ENCODE measurements at regions not wholly inside any gene's neighbourhood (a gene's known extent, or its start where the extent isn't known, plus 50 kb on each side); places are given as distances from the start of the nearest gene placed in this dataset.

DNA sequence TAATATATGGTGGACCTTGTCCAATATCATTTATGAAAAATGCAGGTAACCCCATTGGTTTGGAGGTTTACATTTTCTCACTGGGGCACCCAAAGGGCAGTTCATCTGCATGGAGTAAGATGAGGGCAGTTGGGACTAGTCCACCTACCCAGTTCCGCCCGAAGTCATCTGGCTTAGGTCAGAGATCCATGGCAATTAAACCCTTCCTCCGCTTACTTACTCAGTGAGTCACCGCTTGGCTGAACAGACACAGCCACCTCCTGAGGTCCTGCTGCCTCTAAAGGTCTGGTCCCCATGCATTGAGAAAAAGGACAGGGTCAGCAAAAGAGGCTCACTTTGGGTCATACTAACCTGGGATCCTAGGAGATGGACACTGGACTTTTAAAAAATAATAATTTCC is 102.9 kb upstream of the PRL start:
- no peaks in the 10 kb centered on the region for H3K4me1 ChIP-seq
- H3K4me3 ChIP-seq, result no peak overlapping the region
- TF ChIP-seq, protein P1, sequence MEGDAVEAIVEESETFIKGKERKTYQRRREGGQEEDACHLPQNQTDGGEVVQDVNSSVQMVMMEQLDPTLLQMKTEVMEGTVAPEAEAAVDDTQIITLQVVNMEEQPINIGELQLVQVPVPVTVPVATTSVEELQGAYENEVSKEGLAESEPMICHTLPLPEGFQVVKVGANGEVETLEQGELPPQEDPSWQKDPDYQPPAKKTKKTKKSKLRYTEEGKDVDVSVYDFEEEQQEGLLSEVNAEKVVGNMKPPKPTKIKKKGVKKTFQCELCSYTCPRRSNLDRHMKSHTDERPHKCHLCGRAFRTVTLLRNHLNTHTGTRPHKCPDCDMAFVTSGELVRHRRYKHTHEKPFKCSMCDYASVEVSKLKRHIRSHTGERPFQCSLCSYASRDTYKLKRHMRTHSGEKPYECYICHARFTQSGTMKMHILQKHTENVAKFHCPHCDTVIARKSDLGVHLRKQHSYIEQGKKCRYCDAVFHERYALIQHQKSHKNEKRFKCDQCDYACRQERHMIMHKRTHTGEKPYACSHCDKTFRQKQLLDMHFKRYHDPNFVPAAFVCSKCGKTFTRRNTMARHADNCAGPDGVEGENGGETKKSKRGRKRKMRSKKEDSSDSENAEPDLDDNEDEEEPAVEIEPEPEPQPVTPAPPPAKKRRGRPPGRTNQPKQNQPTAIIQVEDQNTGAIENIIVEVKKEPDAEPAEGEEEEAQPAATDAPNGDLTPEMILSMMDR (IDR thresholded peaks at IDR 0.05), result no peak
- TF ChIP-seq EP300 (IDR thresholded peaks at IDR 0.05) (no peak), POLR2A (IDR thresholded peaks at IDR 0.05) (no peak)
- WGBS, 2 donors, result 79 to 89% methylated on average over 4 of the region's 4 CpGs
- H3K36me3 ChIP-seq, result no peaks in the 10 kb centered on the region
- no peak for DNase-seq (ENCODE audit: low spot score in 2 of 2)
- H3K27me3 ChIP-seq, result no peaks in the 10 kb centered on the region
- no peak overlapping the region for H3K27ac ChIP-seq
- no peaks in the 10 kb centered on the region for H3K9me3 ChIP-seq

DNA sequence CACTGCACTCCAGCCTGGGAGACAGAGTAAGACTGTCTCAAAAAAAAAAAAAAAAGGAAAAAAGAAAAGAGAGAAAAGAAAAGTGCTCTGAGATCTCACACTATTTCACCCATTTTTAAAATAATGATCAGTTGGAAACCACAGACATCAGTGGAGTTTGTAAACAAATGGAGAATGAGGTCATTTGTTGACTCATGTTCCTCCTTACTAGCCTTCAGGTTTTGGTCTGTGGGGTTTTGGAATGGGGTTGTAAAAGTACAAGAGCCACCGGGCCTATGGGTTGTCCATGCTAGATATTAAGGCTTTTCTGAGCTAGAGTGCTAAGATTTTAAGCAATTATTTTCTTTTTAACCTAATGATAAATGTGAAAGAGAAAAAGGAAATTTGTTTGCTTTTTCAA is 104.4 kb upstream of the PRL start:
- 87 to 89% methylated on average over 1 of the region's 1 CpG for WGBS, 2 donors
- DNase-seq (ENCODE audit: low spot score in 2 of 2), result no peak
- no peaks in the 10 kb centered on the region for H3K27me3 ChIP-seq
- no peaks in the 10 kb centered on the region for H3K36me3 ChIP-seq
- no peaks in the 10 kb centered on the region for H3K4me1 ChIP-seq
- TF ChIP-seq POLR2A (IDR thresholded peaks at IDR 0.05), result no peak
- TF ChIP-seq EP300 (IDR thresholded peaks at IDR 0.05), result no peak
- TF ChIP-seq, protein P1 (IDR thresholded peaks at IDR 0.05), result no peak
- no peak overlapping the region for H3K4me3 ChIP-seq
- H3K27ac ChIP-seq, result no peak overlapping the region
- no peaks in the 10 kb centered on the region for H3K9me3 ChIP-seq

- Histone ChIP-seq H3K27ac (no peak overlapping the region), H3K27me3 (no peaks in the 10 kb centered on the region), H3K9me3 (no peaks in the 10 kb centered on the region), H3K36me3 (no peaks in the 10 kb centered on the region), H3K4me1 (no peaks in the 10 kb centered on the region), H3K4me3 (no peak overlapping the region)
- TF ChIP-seq POLR2A (IDR thresholded peaks at IDR 0.05) (no peak), EP300 (IDR thresholded peaks at IDR 0.05) (no peak)
- TF ChIP-seq, protein P1 (IDR thresholded peaks at IDR 0.05), result no peak
- 86 to 96% methylated on average over 2 of the region's 2 CpGs for WGBS, 2 donors
- DNase-seq (ENCODE audit: low spot score in 2 of 2), result no peak
Observed at GRCh38 chr6:22401932-22402331, 105.1 kb upstream of the PRL start.

GRCh38 chr6:22409486-22409885 is 112.7 kb upstream of the PRL start:
- H3K36me3 ChIP-seq, result no peaks in the 10 kb centered on the region
- no peak for DNase-seq (ENCODE audit: low spot score in 2 of 2)
- H3K9me3 ChIP-seq, result no peaks in the 10 kb centered on the region
- TF ChIP-seq, protein P1 (IDR thresholded peaks at IDR 0.05), result no peak
- TF ChIP-seq POLR2A (IDR thresholded peaks at IDR 0.05), result no peak
- no peak for TF ChIP-seq EP300 (IDR thresholded peaks at IDR 0.05)
- no peaks in the 10 kb centered on the region for H3K4me1 ChIP-seq
- no peaks in the 10 kb centered on the region for H3K27me3 ChIP-seq
- H3K4me3 ChIP-seq, result no peak overlapping the region
- no peak overlapping the region for H3K27ac ChIP-seq
- WGBS, 2 donors, result 94 to 98% methylated on average over 1 of the region's 1 CpG

- TF ChIP-seq POLR2A (IDR thresholded peaks at IDR 0.05) (no peak), EP300 (IDR thresholded peaks at IDR 0.05) (peak in 1 of 2 donors; percentile 45)
- TF ChIP-seq, protein P1 (IDR thresholded peaks at IDR 0.05), result no peak
- Histone ChIP-seq H3K4me3 (no peak overlapping the region), H3K4me1 (no peaks in the 10 kb centered on the region), H3K36me3 (no peaks in the 10 kb centered on the region), H3K27ac (no peak overlapping the region), H3K9me3 (no peaks in the 10 kb centered on the region), H3K27me3 (no peaks in the 10 kb centered on the region)
- 90 to 91% methylated on average over 3 of the region's 3 CpGs for WGBS, 2 donors
- no peak for DNase-seq (ENCODE audit: low spot score in 2 of 2)
Observed at GRCh38 chr6:22411376-22412105, 114.7 kb upstream of the PRL start.
